UCSD-AML1 (cell line): ENCODE measurements at regions not wholly inside any gene's neighbourhood (a gene's known extent, or its start where the extent isn't known, plus 50 kb on each side); places are given as distances from the start of the nearest gene placed in this dataset.

Source experiments
- DNase-seq: peaks from one replicate; lab custom pipeline; 2025; ENCODE audit not compliant: unreplicated experiment; lab: John Stamatoyannopoulos, UW

- DNase-seq, result no peak
These were observed 70.4 kb upstream of the CDH19 start for GRCh38 chr18:66674286-66674685.

DNA sequence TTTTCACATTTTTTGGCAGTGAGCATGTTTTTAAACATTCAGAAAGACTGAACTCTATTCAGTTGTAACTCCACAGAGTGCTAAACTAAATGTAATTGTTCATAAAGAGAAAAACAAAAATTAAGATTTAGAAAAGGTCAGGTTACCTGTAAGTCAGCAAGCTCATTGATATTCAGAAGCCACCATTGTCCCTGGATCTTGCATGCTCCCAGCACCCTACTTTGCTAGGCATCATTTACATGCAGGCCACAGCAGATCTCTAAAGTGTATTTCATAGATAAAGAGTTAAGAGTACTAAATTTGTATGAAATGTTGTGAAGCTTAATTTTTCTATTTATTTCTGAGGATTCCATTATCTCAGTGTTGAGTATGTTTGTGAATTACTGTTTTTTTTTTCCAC, 64.8 kb upstream of the CDH19 start:
- DNase-seq, result no peak

- no peak for DNase-seq
These were observed 58.7 kb upstream of the CDH19 start for GRCh38 chr18:66662632-66663031.

- DNase-seq, result no peak
These were observed 51.5 kb upstream of the CDH19 start for GRCh38 chr18:66655407-66655806.
